ENCODE measurements at regions not wholly inside any gene's neighbourhood (a gene's known extent, or its start where the extent isn't known, plus 50 kb on each side); places are given as distances from the start of the nearest gene placed in this dataset.

GRCh38 chr4:41420541-41420940, 117.4 kb upstream of the LIMCH1 start:
- TF ChIP-seq SREBF2 (IDR thresholded peaks at IDR 0.05; ENCODE audit: low read length), result no peak
- TF ChIP-seq MEF2B (IDR thresholded peaks at IDR 0.05; ENCODE audit: partially characterized antibody, poor library complexity, severe bottlenecking), result no peak
- TF ChIP-seq CEBPZ (IDR thresholded peaks at IDR 0.05; ENCODE audit: low read depth, low read length), result no peak
- no peak for TF ChIP-seq BMI1 (IDR thresholded peaks at IDR 0.05; ENCODE audit: borderline replicate concordance)
- TF ChIP-seq, protein P1, sequence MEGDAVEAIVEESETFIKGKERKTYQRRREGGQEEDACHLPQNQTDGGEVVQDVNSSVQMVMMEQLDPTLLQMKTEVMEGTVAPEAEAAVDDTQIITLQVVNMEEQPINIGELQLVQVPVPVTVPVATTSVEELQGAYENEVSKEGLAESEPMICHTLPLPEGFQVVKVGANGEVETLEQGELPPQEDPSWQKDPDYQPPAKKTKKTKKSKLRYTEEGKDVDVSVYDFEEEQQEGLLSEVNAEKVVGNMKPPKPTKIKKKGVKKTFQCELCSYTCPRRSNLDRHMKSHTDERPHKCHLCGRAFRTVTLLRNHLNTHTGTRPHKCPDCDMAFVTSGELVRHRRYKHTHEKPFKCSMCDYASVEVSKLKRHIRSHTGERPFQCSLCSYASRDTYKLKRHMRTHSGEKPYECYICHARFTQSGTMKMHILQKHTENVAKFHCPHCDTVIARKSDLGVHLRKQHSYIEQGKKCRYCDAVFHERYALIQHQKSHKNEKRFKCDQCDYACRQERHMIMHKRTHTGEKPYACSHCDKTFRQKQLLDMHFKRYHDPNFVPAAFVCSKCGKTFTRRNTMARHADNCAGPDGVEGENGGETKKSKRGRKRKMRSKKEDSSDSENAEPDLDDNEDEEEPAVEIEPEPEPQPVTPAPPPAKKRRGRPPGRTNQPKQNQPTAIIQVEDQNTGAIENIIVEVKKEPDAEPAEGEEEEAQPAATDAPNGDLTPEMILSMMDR (IDR thresholded peaks at IDR 0.05 in 2 of 3, conservative IDR thresholded peaks at IDR 0.05 in 1 of 3; ENCODE audit: control insufficient read depth in 2 of 3, extremely low read depth in 1 of 3, insufficient read depth in 1 of 3, low read depth in 3 of 3, low read length in 3 of 3), result no peak
- TF ChIP-seq NFYA (IDR thresholded peaks at IDR 0.05; ENCODE audit: borderline replicate concordance, low read depth, low read length), result no peak
- TF ChIP-seq ETV6 (conservative IDR thresholded peaks at IDR 0.05 in 1 of 2, IDR thresholded peaks at IDR 0.05 in 1 of 2; ENCODE audit: borderline replicate concordance in 1 of 2, low read depth in 1 of 2), result no peak
- TF ChIP-seq, protein P2, sequence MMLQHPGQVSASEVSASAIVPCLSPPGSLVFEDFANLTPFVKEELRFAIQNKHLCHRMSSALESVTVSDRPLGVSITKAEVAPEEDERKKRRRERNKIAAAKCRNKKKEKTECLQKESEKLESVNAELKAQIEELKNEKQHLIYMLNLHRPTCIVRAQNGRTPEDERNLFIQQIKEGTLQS (IDR thresholded peaks at IDR 0.05; ENCODE audit: borderline replicate concordance, extremely low read depth, low read depth, low read length), result no peak
- TF ChIP-seq MEF2A (IDR thresholded peaks at IDR 0.05; ENCODE audit: insufficient read depth, low read depth, low read length), result no peak
- TF ChIP-seq PAX5 (IDR thresholded peaks at IDR 0.05; ENCODE audit: borderline replicate concordance, low read depth, low read length), result no peak
- no peak for TF ChIP-seq PAX8 (IDR thresholded peaks at IDR 0.05)
- no peak for TF ChIP-seq ZNF217 (IDR thresholded peaks at IDR 0.05)
- no peak for TF ChIP-seq MTA2 (IDR thresholded peaks at IDR 0.05; ENCODE audit: low read depth)
- no peak for TF ChIP-seq RBBP5 (conservative IDR thresholded peaks at IDR 0.05)
- no peak for TF ChIP-seq KAT2A (conservative IDR thresholded peaks at IDR 0.05; ENCODE audit: control insufficient read depth, low read depth, low read length)
- ChIA-PET POLR2A (no interaction called here), SMC1A (ENCODE audit: uncharacterized antibody, unreplicated experiment) (no interaction called here)

More at GRCh38 chr4:41420541-41420940, 117.4 kb upstream of the LIMCH1 start:
- no peak overlapping the region for H3K9ac ChIP-seq (ENCODE audit: control insufficient read depth, insufficient read depth, low read length)
- WGBS (ENCODE audit: insufficient coverage, insufficient replicate concordance, low lambda C conversion rate, missing lambda C conversion rate), result 28% methylated on average over 6 of the region's 6 CpGs
- no peaks in the 10 kb centered on the region for H4K20me1 ChIP-seq (ENCODE audit: control insufficient read depth, insufficient read depth)
- no peaks in the 10 kb centered on the region for H3K9me3 ChIP-seq (replicated peaks; ENCODE audit: control insufficient read depth, insufficient read depth, low read length)
- no peaks in the 10 kb centered on the region for H3K36me3 ChIP-seq (ENCODE audit: control insufficient read depth in 2 of 2, insufficient read depth in 2 of 2, low read length in 1 of 2)
- in situ Hi-C loops (cut with MboI) (loop anchor here (25.0 kb wide), 1 partner anchor 108 kb away; no protein-coding TSS in a partner anchor), intact Hi-C loops (cut with micrococcal nuclease; ENCODE audit: unreplicated experiment) (no loop called here)
- ChIA-PET RAD21 (ENCODE audit: unreplicated experiment) (no interaction called here), CTCF (no interaction called here)
- H3K79me2 ChIP-seq (ENCODE audit: control insufficient read depth, insufficient read depth, low read length), result no peaks in the 10 kb centered on the region
- H3K4me3 ChIP-seq, result no peak overlapping the region
- no TSS peak for BruUV-seq (replicated peaks)
- no peak overlapping the region for H2AFZ ChIP-seq (ENCODE audit: control insufficient read depth, low read depth, low read length)
- DNase-seq (ENCODE audit: low read depth, low spot score), result no peak
- FAIRE-seq, result no peak
- H3K27me3 ChIP-seq (replicated peaks in 1 of 2; ENCODE audit: control insufficient read depth in 2 of 2, insufficient read depth in 2 of 2, low read length in 1 of 2), result no peaks in the 10 kb centered on the region
- H3K4me1 ChIP-seq (ENCODE audit: control insufficient read depth, insufficient read depth, low read length), result no peaks in the 10 kb centered on the region
- H3K27ac ChIP-seq (ENCODE audit: control insufficient read depth, insufficient read depth), result no peak overlapping the region
- ATAC-seq, result no peak
- H3K4me2 ChIP-seq (ENCODE audit: control insufficient read depth, insufficient read depth), result no peak overlapping the region
